ENCODE measurements at regions not wholly inside any gene's neighbourhood (a gene's known extent, or its start where the extent isn't known, plus 50 kb on each side); places are given as distances from the start of the nearest gene placed in this dataset.

DNA sequence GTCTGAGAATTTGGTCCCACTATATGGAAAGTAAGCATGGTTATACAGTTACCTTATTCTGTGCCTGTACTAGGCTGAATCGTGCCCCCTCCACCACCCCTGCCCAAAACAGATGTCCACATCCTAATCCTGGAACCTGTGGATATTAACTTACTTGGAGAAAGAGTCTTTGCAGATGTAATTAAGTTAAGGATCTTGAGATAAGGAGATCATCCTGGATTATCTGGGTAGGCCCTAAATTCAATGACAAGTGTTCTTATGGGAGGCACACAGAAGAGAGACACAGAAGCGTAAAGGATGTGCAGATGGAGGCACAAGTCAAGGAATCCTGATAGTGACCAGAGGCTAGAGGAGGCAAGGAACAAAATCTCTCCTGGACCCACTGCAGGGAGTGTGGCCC is 116.7 kb upstream of the MAN1A1 start:
- Histone ChIP-seq H3K36me3 (no peaks in the 10 kb centered on the region), H3K27me3 (ENCODE audit: insufficient read depth, low read depth, severe bottlenecking) (no peaks in the 10 kb centered on the region), H3K9me3 (ENCODE audit: severe bottlenecking) (no peaks in the 10 kb centered on the region), H3K27ac (no peak overlapping the region), H3K4me3 (ENCODE audit: low read depth, low read length) (no peak overlapping the region)
- TF ChIP-seq, protein P1, sequence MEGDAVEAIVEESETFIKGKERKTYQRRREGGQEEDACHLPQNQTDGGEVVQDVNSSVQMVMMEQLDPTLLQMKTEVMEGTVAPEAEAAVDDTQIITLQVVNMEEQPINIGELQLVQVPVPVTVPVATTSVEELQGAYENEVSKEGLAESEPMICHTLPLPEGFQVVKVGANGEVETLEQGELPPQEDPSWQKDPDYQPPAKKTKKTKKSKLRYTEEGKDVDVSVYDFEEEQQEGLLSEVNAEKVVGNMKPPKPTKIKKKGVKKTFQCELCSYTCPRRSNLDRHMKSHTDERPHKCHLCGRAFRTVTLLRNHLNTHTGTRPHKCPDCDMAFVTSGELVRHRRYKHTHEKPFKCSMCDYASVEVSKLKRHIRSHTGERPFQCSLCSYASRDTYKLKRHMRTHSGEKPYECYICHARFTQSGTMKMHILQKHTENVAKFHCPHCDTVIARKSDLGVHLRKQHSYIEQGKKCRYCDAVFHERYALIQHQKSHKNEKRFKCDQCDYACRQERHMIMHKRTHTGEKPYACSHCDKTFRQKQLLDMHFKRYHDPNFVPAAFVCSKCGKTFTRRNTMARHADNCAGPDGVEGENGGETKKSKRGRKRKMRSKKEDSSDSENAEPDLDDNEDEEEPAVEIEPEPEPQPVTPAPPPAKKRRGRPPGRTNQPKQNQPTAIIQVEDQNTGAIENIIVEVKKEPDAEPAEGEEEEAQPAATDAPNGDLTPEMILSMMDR (IDR thresholded peaks at IDR 0.05; ENCODE audit: low read depth, low read length) = no peak
- DNase-seq = peak; percentile 70

DNA sequence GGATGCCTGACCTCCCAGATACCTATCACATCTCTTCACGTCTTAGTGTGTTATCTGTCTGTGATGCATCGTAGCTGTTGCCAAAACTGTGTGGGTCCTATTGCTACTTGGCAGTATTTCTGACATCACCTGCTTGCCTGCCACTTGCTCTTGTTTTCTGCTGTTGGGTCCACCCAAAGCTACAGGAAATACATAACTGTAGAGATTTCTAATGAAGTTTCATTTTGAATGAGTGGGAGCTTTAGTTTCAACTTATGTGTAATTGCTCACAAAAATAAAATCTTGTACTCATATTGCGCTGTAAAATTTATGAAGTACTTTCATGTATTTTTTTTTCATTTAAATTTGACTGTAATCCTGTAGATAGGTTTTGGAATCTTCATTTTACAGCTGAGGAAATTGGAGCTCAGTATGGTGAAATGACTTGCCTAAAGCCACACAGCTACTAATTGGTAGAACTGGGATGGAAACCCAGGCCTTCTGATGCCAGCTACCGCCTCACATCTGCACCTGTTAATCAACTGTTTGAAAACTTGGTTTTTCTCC is 113.6 kb upstream of the MAN1A1 start:
- TF ChIP-seq, protein P1 (IDR thresholded peaks at IDR 0.05; ENCODE audit: low read depth, low read length) = no peak
- no peak overlapping the region for H3K4me3 ChIP-seq (ENCODE audit: low read depth, low read length)
- DNase-seq = no peak
- H3K27ac ChIP-seq = no peak overlapping the region
- H3K9me3 ChIP-seq (ENCODE audit: severe bottlenecking) = peaks cover 3% of the 10 kb centered on the region
- no peaks in the 10 kb centered on the region for H3K27me3 ChIP-seq (ENCODE audit: insufficient read depth, low read depth, severe bottlenecking)
- H3K36me3 ChIP-seq = no peaks in the 10 kb centered on the region

DNA sequence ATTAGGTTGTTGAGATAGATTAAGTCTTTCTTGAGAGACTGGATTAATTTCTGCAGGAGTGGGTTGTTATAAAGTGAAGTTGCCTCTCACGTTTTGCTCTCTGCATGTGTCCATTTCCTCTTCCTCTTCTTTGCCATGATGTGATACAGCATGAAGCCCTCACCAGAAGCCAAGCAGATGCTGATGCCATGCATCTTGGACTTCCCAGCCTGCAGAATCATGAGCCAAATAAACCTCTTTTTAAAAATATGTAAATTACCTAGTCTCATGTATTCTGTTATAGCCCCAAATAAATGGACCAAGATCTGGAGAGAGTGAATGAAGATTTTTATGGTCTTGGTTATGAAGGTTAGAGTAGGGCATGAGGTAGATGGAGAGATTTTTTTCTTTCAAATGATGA is 111.6 kb upstream of the MAN1A1 start:
- Histone ChIP-seq H3K27me3 (ENCODE audit: insufficient read depth, low read depth, severe bottlenecking) (no peaks in the 10 kb centered on the region), H3K27ac (no peak overlapping the region), H3K4me3 (ENCODE audit: low read depth, low read length) (no peak overlapping the region), H3K9me3 (ENCODE audit: severe bottlenecking) (peaks cover 3% of the 10 kb centered on the region), H3K36me3 (no peaks in the 10 kb centered on the region)
- no peak for DNase-seq
- TF ChIP-seq, protein P1 (IDR thresholded peaks at IDR 0.05; ENCODE audit: low read depth, low read length) = no peak

DNA sequence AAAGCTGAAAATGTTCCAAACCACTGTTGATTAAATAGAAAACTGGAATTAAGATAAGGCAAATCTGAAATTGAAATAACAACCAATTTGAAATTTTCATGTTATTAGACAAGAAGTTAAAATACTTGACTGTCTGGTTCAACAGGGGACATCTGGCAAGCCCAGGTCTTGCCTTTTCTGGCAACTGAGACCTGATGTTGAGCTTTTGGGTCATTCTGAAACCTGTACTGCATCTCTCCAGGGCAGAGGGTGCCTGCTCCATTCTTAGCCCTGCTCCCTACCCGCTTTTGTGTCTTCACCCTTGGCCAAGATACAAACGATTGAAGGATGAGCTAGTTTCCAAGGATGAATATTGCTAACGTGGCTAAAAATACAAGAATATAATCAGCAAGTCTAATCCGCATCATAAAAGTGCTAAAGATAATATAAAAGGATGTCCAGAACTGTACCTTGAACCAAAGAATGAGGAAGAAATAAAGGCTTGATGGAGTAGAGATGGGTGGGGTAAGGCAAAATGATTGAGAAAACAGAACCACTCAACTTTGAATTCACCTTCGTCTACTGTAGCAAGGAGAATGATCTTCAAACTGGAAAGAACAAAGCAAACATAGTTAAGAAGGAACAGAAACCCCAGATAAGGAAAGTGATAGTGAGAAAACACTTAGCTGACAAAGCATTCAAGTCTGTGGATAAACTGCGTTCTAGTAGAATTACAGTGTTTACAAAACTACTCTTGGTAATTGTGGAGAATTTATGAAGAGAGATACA is 109.8 kb upstream of the MAN1A1 start:
- no peak for DNase-seq
- H3K27me3 ChIP-seq (ENCODE audit: insufficient read depth, low read depth, severe bottlenecking) = no peaks in the 10 kb centered on the region
- H3K9me3 ChIP-seq (ENCODE audit: severe bottlenecking) = peaks cover 3% of the 10 kb centered on the region
- no peak overlapping the region for H3K27ac ChIP-seq
- no peak overlapping the region for H3K4me3 ChIP-seq (ENCODE audit: low read depth, low read length)
- TF ChIP-seq, protein P1 (IDR thresholded peaks at IDR 0.05; ENCODE audit: low read depth, low read length) = no peak
- no peaks in the 10 kb centered on the region for H3K36me3 ChIP-seq

DNA sequence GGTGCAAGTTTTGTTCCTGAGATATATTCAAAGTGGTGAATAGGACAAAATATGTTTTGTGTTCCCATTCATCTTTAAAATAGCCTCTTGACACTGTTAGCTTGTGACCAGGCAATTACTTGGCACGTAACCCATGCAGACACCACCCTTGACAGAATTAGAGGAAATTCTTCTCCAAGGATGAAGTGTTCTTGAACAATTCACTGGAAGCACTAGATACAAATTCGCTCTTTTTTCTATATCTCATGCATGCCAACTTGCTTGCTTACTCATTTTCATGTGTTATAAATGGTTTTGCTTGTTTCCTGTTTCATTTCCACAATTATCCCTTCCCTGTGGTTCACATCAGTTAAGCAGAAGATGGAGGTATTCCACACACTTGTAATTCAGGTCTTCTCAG is 105.2 kb upstream of the MAN1A1 start:
- TF ChIP-seq, protein P1 (IDR thresholded peaks at IDR 0.05; ENCODE audit: low read depth, low read length) = no peak
- H3K27ac ChIP-seq = no peak overlapping the region
- no peaks in the 10 kb centered on the region for H3K27me3 ChIP-seq (ENCODE audit: insufficient read depth, low read depth, severe bottlenecking)
- DNase-seq = no peak
- no peaks in the 10 kb centered on the region for H3K9me3 ChIP-seq (ENCODE audit: severe bottlenecking)
- H3K4me3 ChIP-seq (ENCODE audit: low read depth, low read length) = no peak overlapping the region
- H3K36me3 ChIP-seq = no peaks in the 10 kb centered on the region
